ENCODE measurements at regions not wholly inside any gene's neighbourhood (a gene's known extent, or its start where the extent isn't known, plus 50 kb on each side); places are given as distances from the start of the nearest gene placed in this dataset.
"Not testable (repeated sequence)": the region's sequence is repeated elsewhere in the genome, so short reads cannot be mapped to it uniquely, and the experiment has no call there.

GRCh38 chr2:14079576-14079975, 552.9 kb upstream of the LRATD1 start:
- Histone ChIP-seq H3K27ac (no peak overlapping the region), H3K9me3 (ENCODE audit: low read depth) (no peaks in the 10 kb centered on the region), H3K27me3 (no peaks in the 10 kb centered on the region), H3K4me3 (no peak overlapping the region), H3K36me3 (no peaks in the 10 kb centered on the region), H3K4me1 (ENCODE audit: low read depth) (no peaks in the 10 kb centered on the region)
- TF ChIP-seq CTCF (IDR thresholded peaks at IDR 0.05; ENCODE audit: low read depth, low read length), result no peak
- DNase-seq (ENCODE audit: low read depth in 1 of 2, low spot score in 1 of 2), result no peak

- H3K36me3 ChIP-seq, result no peaks in the 10 kb centered on the region
- H3K27ac ChIP-seq, result no peak overlapping the region
- no peaks in the 10 kb centered on the region for H3K4me1 ChIP-seq (ENCODE audit: low read depth)
- no peak for DNase-seq (ENCODE audit: low read depth in 1 of 2, low spot score in 1 of 2)
- H3K27me3 ChIP-seq, result no peaks in the 10 kb centered on the region
- no peak for TF ChIP-seq CTCF (IDR thresholded peaks at IDR 0.05; ENCODE audit: low read depth, low read length)
- no peaks in the 10 kb centered on the region for H3K9me3 ChIP-seq (ENCODE audit: low read depth)
- no peak overlapping the region for H3K4me3 ChIP-seq
Observed at GRCh38 chr2:14081521-14081920, 551.0 kb upstream of the LRATD1 start.

GRCh38 chr2:14082640-14083039, 549.9 kb upstream of the LRATD1 start:
- H3K36me3 ChIP-seq, result no peaks in the 10 kb centered on the region
- no peak for DNase-seq (ENCODE audit: low read depth in 1 of 2, low spot score in 1 of 2)
- no peaks in the 10 kb centered on the region for H3K27me3 ChIP-seq
- no peak overlapping the region for H3K27ac ChIP-seq
- H3K4me1 ChIP-seq (ENCODE audit: low read depth), result no peaks in the 10 kb centered on the region
- no peaks in the 10 kb centered on the region for H3K9me3 ChIP-seq (ENCODE audit: low read depth)
- no peak for TF ChIP-seq CTCF (IDR thresholded peaks at IDR 0.05; ENCODE audit: low read depth, low read length)
- H3K4me3 ChIP-seq, result no peak overlapping the region

GRCh38 chr2:14094592-14094991, 537.9 kb upstream of the LRATD1 start:
- no peaks in the 10 kb centered on the region for H3K27me3 ChIP-seq
- no peaks in the 10 kb centered on the region for H3K4me1 ChIP-seq (ENCODE audit: low read depth)
- no peak overlapping the region for H3K27ac ChIP-seq
- H3K9me3 ChIP-seq (ENCODE audit: low read depth), result no peaks in the 10 kb centered on the region
- DNase-seq (ENCODE audit: low read depth in 1 of 2, low spot score in 1 of 2), result no peak
- H3K4me3 ChIP-seq, result no peak overlapping the region
- TF ChIP-seq CTCF (IDR thresholded peaks at IDR 0.05; ENCODE audit: low read depth, low read length), result no peak
- H3K36me3 ChIP-seq, result no peaks in the 10 kb centered on the region

- H3K36me3 ChIP-seq; DNase-seq (ENCODE audit: low read depth in 1 of 2, low spot score in 1 of 2); H3K4me1 ChIP-seq (ENCODE audit: low read depth); H3K9me3 ChIP-seq (ENCODE audit: low read depth); H3K27me3 ChIP-seq; H3K27ac ChIP-seq; H3K4me3 ChIP-seq: not testable (repeated sequence)
Observed at GRCh38 chr2:14099101-14099500, 533.4 kb upstream of the LRATD1 start.

- H3K4me1 ChIP-seq (ENCODE audit: low read depth), result no peaks in the 10 kb centered on the region
- H3K4me3 ChIP-seq, result no peak overlapping the region
- no peak for TF ChIP-seq CTCF (IDR thresholded peaks at IDR 0.05; ENCODE audit: low read depth, low read length)
- no peak overlapping the region for H3K27ac ChIP-seq
- H3K27me3 ChIP-seq, result no peaks in the 10 kb centered on the region
- no peak for DNase-seq (ENCODE audit: low read depth in 1 of 2, low spot score in 1 of 2)
- H3K36me3 ChIP-seq, result no peaks in the 10 kb centered on the region
- no peaks in the 10 kb centered on the region for H3K9me3 ChIP-seq (ENCODE audit: low read depth)
Observed at GRCh38 chr2:14114275-14114674, 518.2 kb upstream of the LRATD1 start.

All from cardiac muscle cell (in vitro differentiated cells and primary cell).